ENCODE measurements at regions not wholly inside any gene's neighbourhood (a gene's known extent, or its start where the extent isn't known, plus 50 kb on each side); places are given as distances from the start of the nearest gene placed in this dataset.

DNA sequence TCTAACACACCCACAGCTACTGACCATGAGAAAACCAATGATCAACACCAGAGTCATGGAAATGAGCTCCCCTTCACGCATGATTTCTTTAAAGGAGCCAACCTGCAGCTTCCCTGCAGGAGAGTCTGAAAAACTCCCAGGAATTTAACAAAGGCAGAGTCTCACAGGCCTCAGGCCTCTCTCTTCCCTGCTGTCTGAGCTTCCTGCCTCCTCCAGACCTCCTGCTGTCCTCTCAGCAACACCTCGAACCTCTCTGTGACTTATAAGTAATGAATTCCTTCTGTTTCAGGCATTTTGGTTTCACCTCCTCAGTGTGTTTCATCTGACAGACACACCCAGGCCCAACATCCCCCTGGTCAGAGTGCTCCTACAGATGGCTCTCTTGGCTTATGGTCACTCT, 1044.4 kb downstream of the UQCRFS1 start:
- TF ChIP-seq, protein P1, sequence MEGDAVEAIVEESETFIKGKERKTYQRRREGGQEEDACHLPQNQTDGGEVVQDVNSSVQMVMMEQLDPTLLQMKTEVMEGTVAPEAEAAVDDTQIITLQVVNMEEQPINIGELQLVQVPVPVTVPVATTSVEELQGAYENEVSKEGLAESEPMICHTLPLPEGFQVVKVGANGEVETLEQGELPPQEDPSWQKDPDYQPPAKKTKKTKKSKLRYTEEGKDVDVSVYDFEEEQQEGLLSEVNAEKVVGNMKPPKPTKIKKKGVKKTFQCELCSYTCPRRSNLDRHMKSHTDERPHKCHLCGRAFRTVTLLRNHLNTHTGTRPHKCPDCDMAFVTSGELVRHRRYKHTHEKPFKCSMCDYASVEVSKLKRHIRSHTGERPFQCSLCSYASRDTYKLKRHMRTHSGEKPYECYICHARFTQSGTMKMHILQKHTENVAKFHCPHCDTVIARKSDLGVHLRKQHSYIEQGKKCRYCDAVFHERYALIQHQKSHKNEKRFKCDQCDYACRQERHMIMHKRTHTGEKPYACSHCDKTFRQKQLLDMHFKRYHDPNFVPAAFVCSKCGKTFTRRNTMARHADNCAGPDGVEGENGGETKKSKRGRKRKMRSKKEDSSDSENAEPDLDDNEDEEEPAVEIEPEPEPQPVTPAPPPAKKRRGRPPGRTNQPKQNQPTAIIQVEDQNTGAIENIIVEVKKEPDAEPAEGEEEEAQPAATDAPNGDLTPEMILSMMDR (IDR thresholded peaks at IDR 0.05 in 4 of 5, conservative IDR thresholded peaks at IDR 0.05 in 1 of 5): no peak
- TF ChIP-seq POLR2A (IDR thresholded peaks at IDR 0.05): no peak

Measured in gastrocnemius medialis (tissue), 4 donors.